ENCODE measurements at regions not wholly inside any gene's neighbourhood (a gene's known extent, or its start where the extent isn't known, plus 50 kb on each side); places are given as distances from the start of the nearest gene placed in this dataset.

- CTCF ChIA-PET, result interaction anchor here (1.2 to 6.7 kb wide), 5 partner anchors 9 to 164 kb away, joined by 3 to 53 read pairs (median 4); partner anchors contain the start of gene NFE2L2
- Mint-ChIP-seq H3K27me3 (no peaks in the 10 kb centered on the region), H3K4me3 (no peak overlapping the region), H3K9me3 (ENCODE audit: low read depth) (no peaks in the 10 kb centered on the region), H3K27ac (no peak overlapping the region), H3K4me1 (peaks cover 8% of the 10 kb centered on the region), H3K36me3 (peaks cover 2% of the 10 kb centered on the region)
- ATAC-seq (no peak), DNase-seq (no peak)
Measured at GRCh38 chr2:177329064-177329463, 63.5 kb upstream of the AGPS start.

GRCh38 chr2:177331466-177331997, 61.0 kb upstream of the AGPS start:
- Mint-ChIP-seq H3K27me3 (no peaks in the 10 kb centered on the region), H3K4me3 (no peak overlapping the region), H3K36me3 (peaks cover 2% of the 10 kb centered on the region), H3K27ac (no peak overlapping the region), H3K9me3 (ENCODE audit: low read depth) (no peaks in the 10 kb centered on the region), H3K4me1 (peaks cover 8% of the 10 kb centered on the region)
- CTCF ChIA-PET, result interaction anchor here (1.0 to 6.7 kb wide), 4 partner anchors 35 to 166 kb away, joined by 3 to 53 read pairs (median 10); partner anchors contain the start of gene NFE2L2
- ATAC-seq (no peak), DNase-seq (no peak)

GRCh38 chr2:177332026-177332991, 60.3 kb upstream of the AGPS start:
- peak; percentile 83 for ATAC-seq
- H3K36me3 Mint-ChIP-seq, result peaks cover 2% of the 10 kb centered on the region

GRCh38 chr2:177332992-177333388, 59.6 kb upstream of the AGPS start:
- ATAC-seq (no peak), DNase-seq (no peak)
- Mint-ChIP-seq H3K4me1 (peaks cover 12% of the 10 kb centered on the region), H3K27me3 (no peaks in the 10 kb centered on the region), H3K4me3 (no peak overlapping the region), H3K9me3 (ENCODE audit: low read depth) (no peaks in the 10 kb centered on the region), H3K27ac (no peak overlapping the region), H3K36me3 (peaks cover 3% of the 10 kb centered on the region)
- CTCF ChIA-PET, result interaction anchor here (0.9 to 7.8 kb wide), 8 partner anchors 54 to 392 kb away, joined by 3 to 162 read pairs (median 14); partner anchors contain the start of gene NFE2L2

More at GRCh38 chr2:177332026-177332991, 60.3 kb upstream of the AGPS start:
- peak; percentile 55 for DNase-seq
- Mint-ChIP-seq H3K27ac (peak overlapping the region; percentile 33), H3K4me3 (no peak overlapping the region), H3K4me1 (peaks cover 9% of the 10 kb centered on the region), H3K27me3 (no peaks in the 10 kb centered on the region), H3K9me3 (ENCODE audit: low read depth) (no peaks in the 10 kb centered on the region)
- CTCF ChIA-PET, result interaction anchor here (0.9 to 7.8 kb wide), 7 partner anchors 54 to 392 kb away, joined by 3 to 162 read pairs (median 22); partner anchors contain the start of gene NFE2L2

- Mint-ChIP-seq H3K27me3 (no peaks in the 10 kb centered on the region), H3K9me3 (ENCODE audit: low read depth) (no peaks in the 10 kb centered on the region), H3K4me3 (no peak overlapping the region), H3K36me3 (peaks cover 2% of the 10 kb centered on the region), H3K4me1 (peaks cover 17% of the 10 kb centered on the region), H3K27ac (no peak overlapping the region)
- CTCF ChIA-PET, result interaction anchor here (0.5 to 7.8 kb wide), 31 partner anchors 9 to 428 kb away, joined by 3 to 162 read pairs (median 4); partner anchors contain the start of gene NFE2L2
- DNase-seq, result no peak
- peak; percentile 60 for ATAC-seq
Measured at GRCh38 chr2:177334940-177335543, 57.5 kb upstream of the AGPS start.

GRCh38 chr2:177335917-177336450, 56.6 kb upstream of the AGPS start:
- H3K4me3 Mint-ChIP-seq, result no peak overlapping the region
- peaks cover 2% of the 10 kb centered on the region for H3K36me3 Mint-ChIP-seq
- H3K27ac Mint-ChIP-seq, result no peak overlapping the region
- DNase-seq, result no peak
- no peak for ATAC-seq
- H3K9me3 Mint-ChIP-seq (ENCODE audit: low read depth), result no peaks in the 10 kb centered on the region
- H3K27me3 Mint-ChIP-seq, result no peaks in the 10 kb centered on the region
- CTCF ChIA-PET, result interaction anchor here (0.7 to 7.8 kb wide), 23 partner anchors 8 to 427 kb away, joined by 3 to 162 read pairs (median 4); partner anchors contain the start of genes AGPS and NFE2L2
- peaks cover 17% of the 10 kb centered on the region for H3K4me1 Mint-ChIP-seq

GRCh38 chr2:177338177-177338721, 54.3 kb upstream of the AGPS start:
- no peaks in the 10 kb centered on the region for H3K9me3 Mint-ChIP-seq (ENCODE audit: low read depth)
- H3K4me3 Mint-ChIP-seq, result no peak overlapping the region
- no peak for DNase-seq
- peaks cover 9% of the 10 kb centered on the region for H3K4me1 Mint-ChIP-seq
- H3K27ac Mint-ChIP-seq, result no peak overlapping the region
- CTCF ChIA-PET, result interaction anchor here (0.7 to 7.8 kb wide), 3 partner anchors 42 to 172 kb away, joined by 4 to 162 read pairs (median 47); no protein-coding TSS in a partner anchor
- no peaks in the 10 kb centered on the region for H3K27me3 Mint-ChIP-seq
- ATAC-seq, result no peak
- H3K36me3 Mint-ChIP-seq, result peaks cover 2% of the 10 kb centered on the region

GRCh38 chr2:177340158-177340557, 52.4 kb upstream of the AGPS start:
- no peak for ATAC-seq
- Mint-ChIP-seq H3K27me3 (no peaks in the 10 kb centered on the region), H3K9me3 (ENCODE audit: low read depth) (no peaks in the 10 kb centered on the region), H3K27ac (no peak overlapping the region), H3K4me3 (no peak overlapping the region), H3K36me3 (peaks cover 2% of the 10 kb centered on the region), H3K4me1 (peaks cover 9% of the 10 kb centered on the region)
- CTCF ChIA-PET, result interaction anchor here (7.8 kb wide), 1 partner anchor 174 kb away, joined by 162 read pairs; no protein-coding TSS in a partner anchor
- no peak for DNase-seq

GRCh38 chr2:177342736-177343135, 49.8 kb upstream of the AGPS start:
- Mint-ChIP-seq H3K4me3 (no peak overlapping the region), H3K27me3 (no peaks in the 10 kb centered on the region), H3K36me3 (no peaks in the 10 kb centered on the region), H3K4me1 (peaks cover 6% of the 10 kb centered on the region), H3K9me3 (ENCODE audit: low read depth) (no peaks in the 10 kb centered on the region), H3K27ac (no peak overlapping the region)
- CTCF ChIA-PET, result interaction anchor here (1.2 kb wide), 1 partner anchor 9 kb away, joined by 5 read pairs; no protein-coding TSS in a partner anchor
- ATAC-seq, result no peak
- DNase-seq, result no peak

Data from activated CD8-positive, alpha-beta memory T cell treated with anti-CD3 and anti-CD28 coated beads, Interleukin-2, amount 10 ng/mL, durations not matched to agents 7 days and 5 days (primary cell).